ENCODE measurements at regions not wholly inside any gene's neighbourhood (a gene's known extent, or its start where the extent isn't known, plus 50 kb on each side); places are given as distances from the start of the nearest gene placed in this dataset.

DNA sequence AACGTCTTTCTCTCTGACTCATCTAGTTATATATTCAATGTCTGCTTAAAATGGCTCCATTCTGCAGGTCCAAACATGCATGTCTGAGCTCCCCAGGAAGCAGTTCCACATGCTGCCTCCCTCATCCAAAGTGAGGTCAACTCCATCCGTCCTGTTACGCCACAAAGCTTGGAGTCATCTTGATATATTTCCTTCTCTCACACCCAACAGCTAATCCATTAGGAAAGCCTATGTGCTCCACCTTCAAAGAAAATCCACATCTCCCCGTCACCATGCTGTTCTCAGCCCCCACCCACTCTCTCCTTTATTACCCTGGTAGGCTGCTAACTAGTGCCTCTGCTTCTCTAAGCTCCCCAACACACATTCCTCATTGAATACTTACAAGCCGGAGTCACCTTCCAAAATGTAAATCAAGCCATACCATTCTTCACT is 130.2 kb upstream of the SYNDIG1 start:
- DNase-seq (ENCODE audit: low read depth) = no peak

DNA sequence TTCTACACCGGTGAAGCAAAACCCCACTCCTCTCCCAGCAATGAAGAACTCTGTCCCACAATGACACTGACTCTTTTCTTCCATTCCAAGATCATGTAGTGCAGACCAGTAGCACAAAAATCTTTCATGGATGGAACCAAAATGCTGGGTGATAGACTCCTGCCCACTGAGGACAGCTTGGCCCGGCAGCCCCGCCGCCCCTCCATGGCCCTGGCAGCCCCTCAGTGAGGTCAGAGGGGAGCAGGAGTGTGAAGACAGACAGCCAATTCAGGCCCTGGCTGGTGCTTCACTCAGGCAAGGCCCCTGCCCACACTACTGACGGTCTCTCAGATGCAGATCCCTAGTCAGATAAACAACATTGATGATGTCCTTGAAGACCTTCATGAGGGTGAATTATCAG is 131.9 kb upstream of the SYNDIG1 start:
- DNase-seq (ENCODE audit: low read depth) = no peak

DNA sequence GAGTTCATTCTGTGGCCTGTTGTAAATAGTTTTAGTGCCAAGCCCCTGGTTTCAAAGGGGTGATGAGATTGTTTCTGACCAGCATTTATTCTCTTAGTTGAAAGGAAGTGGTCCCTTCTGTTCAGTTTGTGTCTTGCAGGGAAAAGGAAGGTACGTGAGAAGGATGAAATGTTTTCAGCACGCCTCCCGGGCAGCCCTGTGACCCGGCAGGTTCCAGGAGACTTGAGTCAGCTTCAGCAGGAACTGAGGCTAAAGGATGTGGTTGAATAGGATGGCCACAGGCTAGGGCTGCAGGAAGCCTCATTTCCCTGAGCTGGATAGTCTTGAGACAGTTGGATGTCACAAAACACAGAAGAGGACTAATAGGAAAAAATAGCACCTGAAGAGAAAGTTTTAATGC is 132.4 kb upstream of the SYNDIG1 start:
- DNase-seq (ENCODE audit: low read depth) = peak; percentile 97

DNA sequence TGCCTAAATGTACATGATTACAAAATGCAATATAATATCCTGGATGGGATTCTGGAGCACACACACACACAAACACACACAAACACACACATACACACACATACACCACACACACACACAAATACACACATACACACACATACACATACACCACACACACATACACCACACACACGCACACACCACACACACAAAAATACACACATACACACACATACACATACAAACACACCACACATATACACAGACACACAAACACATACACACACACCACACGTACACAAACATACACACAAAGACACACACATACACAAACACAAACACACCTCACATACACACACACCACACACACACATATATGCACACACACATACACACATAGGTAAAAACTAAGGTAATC is 134.6 kb upstream of the SYNDIG1 start:
- no peak for DNase-seq (ENCODE audit: low read depth)

DNA sequence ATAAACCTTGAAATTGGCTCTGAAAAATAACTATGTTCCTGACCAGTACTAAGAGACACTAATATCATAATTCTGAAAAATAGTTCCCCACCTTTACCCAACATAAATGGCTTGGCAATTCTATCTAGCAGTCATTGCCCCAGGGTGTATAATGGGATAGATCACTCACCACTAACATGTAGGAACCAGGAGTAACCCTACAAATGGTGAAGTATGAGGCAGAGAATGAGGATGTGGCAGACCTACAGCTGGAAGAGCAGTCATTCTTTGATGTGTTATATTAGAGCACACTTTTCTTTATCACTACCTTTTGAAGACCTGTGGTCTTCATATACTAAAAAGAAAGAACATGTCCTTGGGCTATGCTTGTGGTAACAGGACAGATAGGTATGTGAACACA is 136.5 kb upstream of the SYNDIG1 start:
- no peak for DNase-seq (ENCODE audit: low read depth)

DNA sequence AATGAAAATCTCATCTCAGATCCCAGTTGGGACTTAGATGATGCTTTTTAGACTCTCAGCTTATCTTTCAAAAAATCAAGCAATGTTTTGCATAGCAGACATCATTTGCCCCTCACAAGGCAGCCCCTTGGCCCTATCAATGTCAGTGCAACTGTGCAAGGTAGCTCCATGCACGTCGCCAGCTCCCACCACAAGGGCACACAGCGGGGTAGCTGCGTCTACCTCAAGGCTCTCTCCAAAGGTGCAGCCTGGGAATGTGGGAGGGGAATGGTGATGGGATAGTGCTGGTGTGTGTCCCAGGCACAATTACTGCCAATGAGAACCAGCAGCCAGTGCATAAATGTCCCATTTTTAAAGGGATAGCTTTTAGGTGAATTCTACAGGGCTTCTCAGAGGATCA is 137.5 kb upstream of the SYNDIG1 start:
- no peak for DNase-seq (ENCODE audit: low read depth)

DNA sequence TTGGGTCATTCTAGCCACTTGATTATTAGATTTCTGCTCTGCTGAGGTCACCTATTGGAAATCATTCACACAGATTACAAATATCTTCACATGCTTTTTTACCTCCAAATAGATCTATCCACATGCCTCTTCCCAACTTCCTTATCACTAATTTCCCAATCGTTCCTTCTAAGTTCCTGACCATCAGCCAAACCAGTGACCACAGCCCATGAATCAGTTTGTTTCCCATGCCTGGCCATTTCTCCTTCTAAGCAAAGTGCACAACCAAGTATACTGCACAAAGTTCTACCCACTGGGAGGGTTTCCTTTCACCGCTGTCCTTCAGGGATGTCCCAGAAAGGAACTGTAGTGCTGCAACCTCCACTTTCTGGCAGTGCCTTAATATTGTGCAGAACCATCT is 140.5 kb upstream of the SYNDIG1 start:
- peak; percentile 44 for DNase-seq (ENCODE audit: low read depth)

DNA sequence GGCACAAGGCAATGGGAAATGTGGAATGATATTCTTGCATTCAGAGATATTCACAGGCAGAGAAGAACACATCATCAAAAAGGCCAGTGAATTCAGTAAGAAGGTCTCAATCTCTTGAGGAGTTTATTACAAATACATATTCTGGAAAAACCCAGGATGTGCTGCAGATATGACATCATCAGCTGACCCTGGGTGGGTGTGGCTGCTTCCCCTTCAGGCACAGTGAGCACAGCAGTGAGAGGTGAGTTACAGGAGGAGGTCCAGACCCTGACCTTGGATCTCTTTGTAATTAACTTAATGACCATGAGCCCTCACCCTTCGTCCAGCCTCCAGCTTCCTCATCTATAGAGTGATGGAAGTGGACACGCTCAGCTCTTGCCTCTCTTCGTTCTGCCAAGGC is 147.5 kb upstream of the SYNDIG1 start:
- DNase-seq (ENCODE audit: low read depth) = no peak

DNA sequence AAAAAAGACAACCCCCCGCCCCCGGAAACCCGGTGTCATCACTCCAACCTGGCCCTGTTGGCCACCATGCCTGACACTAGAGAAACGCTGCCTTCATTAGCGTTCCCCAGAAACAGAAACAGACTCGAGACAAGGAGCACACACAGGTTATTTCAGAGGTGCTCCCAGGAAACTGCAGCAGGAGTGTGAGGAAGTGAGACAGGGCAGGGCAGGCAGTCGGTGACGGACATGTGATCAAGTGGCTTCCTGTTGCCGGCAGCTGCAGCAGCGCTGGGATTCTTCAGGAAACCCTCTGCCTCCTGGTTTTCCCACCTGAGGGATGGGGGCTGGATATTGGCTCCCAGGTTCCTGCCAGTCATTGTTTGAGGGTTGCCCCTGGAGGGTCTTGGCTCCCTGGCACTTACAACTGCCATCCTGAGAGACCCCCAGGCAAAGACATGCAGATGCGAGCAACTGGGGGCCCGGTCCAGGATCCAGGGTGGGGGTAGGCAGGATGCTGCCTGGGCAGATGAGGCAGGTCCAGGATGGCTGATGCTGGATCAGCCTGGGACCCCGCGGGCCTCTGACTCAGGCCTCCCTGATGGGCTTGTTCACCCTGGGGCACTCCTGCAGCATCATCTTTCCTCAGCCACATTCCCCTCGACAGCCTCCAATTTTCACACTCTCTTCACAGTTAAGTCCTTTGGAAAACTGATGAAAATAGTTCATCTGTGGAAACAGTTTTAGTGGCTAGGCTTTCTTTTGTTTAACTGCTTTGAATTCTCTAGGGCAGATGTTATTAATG is 150.7 kb upstream of the SYNDIG1 start:
- DNase-seq (ENCODE audit: low read depth) = peak; percentile 24

DNA sequence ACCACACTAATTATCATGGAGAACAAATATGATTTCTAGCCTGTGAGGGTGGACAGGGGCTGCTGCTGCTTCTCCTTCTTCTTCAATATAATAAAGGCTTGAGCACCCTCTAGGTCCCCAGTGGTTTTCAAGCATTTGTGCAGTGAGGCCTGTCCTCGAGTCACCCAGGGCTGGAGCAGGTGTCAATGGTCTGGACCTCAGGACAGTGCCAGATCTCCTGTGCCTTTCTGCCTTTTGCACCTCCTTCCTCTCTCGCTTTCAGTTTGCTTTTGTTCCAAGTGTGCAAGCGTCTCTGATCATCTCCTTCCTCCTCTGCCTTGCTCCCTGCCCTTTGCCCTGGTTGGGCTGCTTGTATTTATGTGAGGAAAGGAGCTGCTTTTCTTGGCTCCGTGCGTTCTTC is 152.2 kb upstream of the SYNDIG1 start:
- no peak for DNase-seq (ENCODE audit: low read depth)

DNA sequence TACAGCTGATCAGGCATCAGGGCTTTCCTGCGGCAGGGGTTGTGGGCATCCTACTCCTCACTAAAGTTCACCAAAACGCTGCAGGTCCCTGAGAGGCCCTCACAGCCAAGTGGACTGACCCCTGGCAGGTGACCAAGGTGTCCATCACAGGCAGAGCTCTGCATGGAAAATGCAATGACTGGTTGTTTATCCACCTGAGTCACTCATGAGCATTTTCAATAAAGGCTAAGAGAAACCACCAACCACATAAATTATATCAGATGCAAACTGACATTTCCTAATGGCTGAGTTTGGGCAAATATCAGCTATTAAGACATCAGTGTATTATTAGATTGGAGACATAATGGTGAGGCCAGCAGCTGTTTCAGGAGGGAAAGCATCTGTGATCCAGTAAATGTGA is 152.7 kb upstream of the SYNDIG1 start:
- no peak for DNase-seq (ENCODE audit: low read depth)

DNA sequence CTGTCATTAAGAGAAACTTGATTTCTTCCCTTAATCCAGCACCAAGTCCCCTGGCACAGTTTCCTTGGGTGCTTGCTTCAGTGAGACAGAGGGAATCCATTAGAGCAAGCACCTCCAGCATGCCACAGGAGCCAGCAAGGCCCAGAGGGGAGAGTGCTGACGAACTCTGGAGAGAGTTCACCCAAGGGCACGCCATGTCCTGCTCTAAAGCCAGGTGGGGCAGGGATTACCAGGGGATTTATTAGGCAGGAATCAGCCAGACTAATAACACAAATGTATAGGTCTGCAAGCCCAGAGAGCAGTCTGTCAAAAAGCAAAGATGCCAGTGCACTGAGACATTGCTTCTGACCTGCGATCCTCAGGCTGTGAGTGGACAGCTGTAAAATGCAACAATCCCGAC is 155.4 kb upstream of the SYNDIG1 start:
- no peak for DNase-seq (ENCODE audit: low read depth)

DNA sequence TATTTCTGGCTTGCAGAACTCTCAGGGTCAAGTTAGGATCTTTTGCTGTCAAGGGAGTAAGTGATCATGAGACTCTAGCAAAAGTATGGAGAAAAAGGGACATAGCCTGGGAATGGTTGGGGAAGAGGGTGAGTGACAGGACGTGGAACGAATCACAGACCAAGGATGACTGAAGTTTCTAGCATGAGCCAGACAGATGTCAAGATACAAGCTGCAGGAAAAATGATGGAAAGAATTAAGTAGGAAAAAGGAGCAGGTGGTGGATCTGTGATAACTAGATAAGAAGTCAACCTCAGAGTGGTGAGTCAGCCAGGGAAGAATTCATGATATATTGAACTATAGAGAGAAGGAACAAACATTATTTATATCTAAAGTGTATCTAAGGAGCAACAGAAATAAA is 159.8 kb upstream of the SYNDIG1 start:
- peak; percentile 30 for DNase-seq (ENCODE audit: low read depth)

DNA sequence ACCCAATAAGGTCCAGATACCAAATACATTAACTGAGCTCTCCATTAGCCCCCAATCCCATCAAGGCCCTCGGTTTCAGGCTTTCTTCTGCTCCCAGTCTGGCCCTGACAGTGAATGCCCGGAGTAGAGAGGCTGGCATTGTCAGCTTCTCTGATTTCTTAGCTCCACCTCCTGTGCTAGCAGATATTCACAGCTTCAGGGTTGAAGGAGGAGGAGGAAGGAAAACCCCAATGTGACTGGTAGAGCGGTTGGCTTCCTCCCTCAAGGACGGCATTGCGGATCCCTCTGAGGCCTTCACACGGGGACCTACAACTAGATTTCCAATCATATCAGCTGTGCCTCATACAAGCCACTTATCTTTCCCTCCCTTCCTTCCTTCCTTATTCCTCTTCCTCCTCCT is 164.1 kb upstream of the SYNDIG1 start:
- DNase-seq (ENCODE audit: low read depth) = no peak

DNA sequence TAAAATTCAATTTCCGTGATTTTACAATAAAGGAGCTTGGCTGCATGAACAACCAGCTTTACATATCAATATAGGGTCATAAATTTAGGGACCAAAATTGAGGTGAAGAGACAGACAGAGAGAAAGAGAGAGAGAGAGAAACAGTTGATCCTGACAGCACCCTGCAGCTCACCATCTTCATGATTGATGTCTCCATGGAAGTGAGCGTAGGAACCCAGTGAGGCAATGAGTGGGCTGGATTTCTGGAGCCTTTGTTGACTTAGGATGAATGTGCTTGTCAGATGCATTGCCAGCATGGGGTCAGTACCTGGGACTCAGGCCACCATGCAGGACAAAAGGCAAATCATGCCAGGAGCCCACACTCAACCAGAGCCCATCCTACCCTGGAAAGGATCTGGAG is 165.1 kb upstream of the SYNDIG1 start:
- DNase-seq (ENCODE audit: low read depth) = no peak

DNA sequence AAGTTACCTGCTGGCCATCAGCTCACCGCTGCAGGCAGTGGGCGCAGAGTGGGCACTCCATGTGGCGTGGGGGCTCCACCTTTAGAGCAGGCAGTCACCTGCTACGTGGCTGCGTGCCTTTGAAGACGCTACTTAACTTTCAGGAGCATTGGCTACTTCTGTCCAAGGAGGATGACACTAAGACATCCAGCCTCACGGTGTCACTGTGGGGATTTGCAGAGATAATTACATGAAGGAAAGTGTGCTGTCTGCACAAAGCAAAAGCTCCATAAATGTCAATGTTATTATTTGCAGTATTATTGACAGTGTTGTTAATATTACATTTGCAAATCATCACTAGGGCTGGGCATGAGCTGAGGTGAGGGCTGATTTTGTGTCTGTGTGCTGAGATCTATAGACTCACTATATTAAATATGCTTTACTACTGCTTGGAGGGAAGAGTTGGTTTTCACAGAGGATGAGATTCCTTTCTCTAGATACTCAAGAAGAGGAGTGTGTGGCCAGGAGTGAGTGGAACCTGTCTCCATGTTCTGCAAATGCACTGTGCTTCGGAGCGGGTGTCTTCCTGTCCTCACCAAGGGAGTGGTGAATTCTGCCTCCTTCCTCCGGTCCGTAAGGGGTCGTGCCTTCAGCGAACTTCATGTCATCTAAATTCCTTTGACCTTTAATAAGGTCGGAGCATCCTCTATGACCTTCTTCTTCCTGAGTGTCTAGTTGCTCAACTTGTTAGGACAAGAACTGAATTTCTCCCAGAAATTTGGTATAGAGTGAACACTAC is 165.8 kb upstream of the SYNDIG1 start:
- peak; percentile 30 for DNase-seq (ENCODE audit: low read depth)

DNA sequence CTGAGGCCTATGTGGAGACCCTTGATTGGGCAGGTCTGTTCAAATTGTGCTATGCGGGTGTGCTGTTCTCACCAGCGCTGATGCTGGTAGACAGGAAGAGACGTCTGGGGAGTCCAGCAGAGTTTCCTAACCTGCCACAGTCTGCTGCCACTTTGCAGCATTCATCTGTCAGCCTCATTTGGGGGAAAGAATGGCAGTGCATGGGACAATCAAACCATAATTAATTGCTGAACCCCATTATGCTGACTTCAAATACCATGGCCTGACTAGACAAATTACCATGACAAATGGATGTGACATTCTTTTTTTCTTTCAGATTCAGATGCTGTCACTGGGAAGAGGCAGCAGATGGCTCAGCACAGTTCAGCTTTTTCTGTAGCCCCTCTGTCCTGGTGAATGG is 171.4 kb upstream of the SYNDIG1 start:
- no peak for DNase-seq (ENCODE audit: low read depth)

DNA sequence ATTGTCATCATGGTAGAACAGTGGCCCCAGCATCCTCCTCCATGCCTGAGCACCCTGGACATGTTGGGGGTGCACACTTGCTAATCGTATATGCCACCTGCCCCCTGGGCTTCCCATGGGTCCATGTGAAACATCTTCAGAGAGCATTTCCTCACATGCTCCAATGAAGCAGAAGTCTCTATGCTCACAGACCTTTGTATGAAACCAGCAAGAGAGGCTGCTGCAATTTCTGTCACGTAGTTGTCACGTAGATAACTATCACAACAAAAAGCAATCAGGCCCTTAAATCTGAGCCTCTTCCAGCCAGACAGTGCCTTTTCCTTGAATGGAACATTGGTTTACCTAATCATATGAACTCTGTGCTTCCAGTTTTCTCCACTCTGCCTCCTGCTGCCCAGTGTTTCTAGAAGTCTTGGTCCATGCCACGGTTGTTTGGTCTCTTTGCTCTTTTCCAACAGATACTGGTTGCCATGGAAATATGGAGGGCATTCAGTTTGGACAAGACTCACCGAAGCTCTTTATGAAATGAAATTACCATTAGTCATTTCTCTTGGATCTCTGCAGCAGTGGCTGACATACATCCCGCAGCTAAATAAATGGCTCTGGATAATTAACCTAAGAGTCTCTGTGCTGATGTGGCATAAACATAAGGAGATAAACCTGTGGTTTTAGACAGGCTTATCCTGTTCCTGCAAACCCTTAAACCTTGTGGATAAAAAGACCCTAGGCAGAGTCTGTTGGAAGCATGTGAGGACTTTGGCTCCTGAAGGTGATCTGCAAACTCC is 172.8 kb upstream of the SYNDIG1 start:
- DNase-seq (ENCODE audit: low read depth) = peak; percentile 50

DNA sequence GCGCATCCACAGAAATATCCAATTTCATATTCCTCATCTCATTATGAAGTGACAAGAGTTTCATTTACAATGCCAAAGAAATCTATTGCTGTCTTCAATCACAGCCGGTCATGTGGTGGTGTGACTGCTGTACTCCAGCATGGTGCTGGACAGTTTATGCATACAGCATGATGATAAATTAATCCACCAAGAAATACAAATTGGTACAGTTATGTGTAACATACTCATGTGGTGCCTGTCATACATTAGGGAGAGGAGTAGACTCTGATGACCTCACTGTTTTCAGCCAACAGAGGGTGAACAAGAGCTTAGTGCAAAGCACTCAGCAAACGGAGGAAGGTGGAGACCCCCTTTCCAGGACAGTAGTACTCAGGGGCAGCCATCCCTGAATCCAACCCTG is 178.4 kb upstream of the SYNDIG1 start:
- DNase-seq (ENCODE audit: low read depth) = no peak

DNA sequence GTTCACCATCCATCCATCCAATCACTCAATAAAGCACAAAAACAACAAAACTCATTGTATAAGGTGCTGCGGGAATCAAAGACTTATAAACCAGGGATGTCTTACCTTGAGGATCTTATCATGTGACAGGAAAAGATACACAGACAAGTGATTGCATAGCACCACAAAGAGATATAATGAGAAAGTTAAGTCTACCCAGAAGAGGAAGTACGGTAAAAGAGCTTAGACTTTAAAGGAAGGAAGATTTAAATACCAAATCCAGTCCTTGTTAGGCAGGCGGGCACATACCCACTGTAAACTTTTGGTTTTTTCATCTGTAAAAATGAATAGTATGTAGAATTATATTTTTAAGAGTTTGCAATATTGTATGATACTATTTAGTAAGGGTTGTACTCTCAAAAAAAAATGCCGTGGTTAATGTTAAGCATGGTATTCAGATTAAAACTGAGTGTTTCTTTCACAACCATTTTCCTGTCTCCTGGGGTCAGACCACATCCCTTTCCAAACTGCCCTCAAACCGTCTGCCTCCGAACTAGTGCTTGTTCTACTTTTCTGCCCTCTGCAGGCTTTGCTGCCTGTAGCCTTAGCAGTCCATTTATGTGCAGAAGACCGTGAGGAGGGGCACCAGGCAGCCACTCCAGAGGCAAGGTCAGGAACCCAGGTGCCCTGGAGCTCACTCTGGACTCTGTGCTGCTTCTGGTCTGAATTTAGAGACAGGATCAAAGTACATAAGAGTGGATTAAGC is 179.5 kb upstream of the SYNDIG1 start:
- DNase-seq (ENCODE audit: low read depth) = peak; percentile 23

DNA sequence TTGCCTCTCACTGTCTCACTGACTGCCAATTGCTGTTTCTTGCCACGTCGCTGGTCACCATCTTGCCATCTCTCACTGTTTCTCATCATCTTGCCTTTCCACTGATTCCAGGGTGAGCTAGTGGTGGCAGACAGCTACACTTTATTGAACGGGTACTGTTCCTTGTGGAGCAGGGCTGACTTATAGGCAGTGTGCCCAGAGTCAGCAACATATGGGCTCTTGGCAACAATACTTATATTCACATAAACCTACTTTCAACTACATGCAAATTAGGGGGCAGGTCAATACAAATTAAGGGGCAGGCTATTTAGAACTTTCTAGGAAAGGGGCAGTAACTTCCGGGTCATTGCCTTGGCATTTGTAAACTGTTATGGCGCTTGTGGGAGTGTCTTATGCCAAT is 186.2 kb upstream of the SYNDIG1 start:
- DNase-seq (ENCODE audit: low read depth) = no peak

All from HT1080 (cell line).